ENCODE measurements at regions not wholly inside any gene's neighbourhood (a gene's known extent, or its start where the extent isn't known, plus 50 kb on each side); places are given as distances from the start of the nearest gene placed in this dataset.

DNA sequence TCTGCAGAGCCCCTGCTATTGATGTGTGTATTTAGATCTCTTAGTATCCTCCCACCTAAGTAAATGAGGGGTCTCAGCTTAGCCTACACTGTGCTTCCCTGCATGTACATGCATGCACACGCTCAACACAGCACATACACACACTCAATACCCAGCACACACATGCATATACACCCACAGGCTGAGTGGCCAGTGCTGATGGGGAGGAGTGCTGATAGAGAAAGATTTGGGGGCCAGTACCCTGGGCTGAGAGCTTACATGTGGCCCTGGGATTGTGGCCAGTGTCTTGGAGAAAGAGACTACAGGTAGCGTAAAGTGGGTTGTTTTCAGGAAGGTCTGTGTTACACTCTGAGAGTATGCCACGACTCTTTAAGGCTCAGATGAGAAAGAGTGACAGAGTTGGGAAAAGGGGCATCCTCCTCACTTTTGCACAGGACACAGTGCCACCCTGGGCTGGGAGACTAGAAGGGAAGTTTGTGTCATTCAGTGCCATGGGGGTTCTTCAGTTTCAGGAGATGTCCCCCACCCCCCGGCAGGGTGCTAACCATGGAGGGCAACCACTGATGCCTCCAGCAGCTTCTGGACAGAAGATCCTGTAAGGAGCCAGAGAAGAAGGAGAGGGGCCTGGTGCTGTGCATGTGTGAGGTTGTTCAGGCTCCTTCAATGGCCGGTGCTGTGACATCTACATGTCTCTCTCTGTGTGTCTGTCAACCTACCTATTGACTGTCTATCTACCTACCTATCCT, 166.8 kb downstream of the RHOU start:
- TF ChIP-seq POLR2AphosphoS5 (IDR thresholded peaks at IDR 0.05) (no peak), POLR2A (IDR thresholded peaks at IDR 0.05) (no peak), CTCF (IDR thresholded peaks at IDR 0.05) (no peak)

Data from breast epithelium (tissue), 3 donors.